HG02763 (cell line): ENCODE measurements at regions not wholly inside any gene's neighbourhood (a gene's known extent, or its start where the extent isn't known, plus 50 kb on each side); places are given as distances from the start of the nearest gene placed in this dataset.

Source experiments
- ATAC-seq: cut with Tn5 transposase; IDR thresholded peaks from one replicate; pipeline ENCODE4 v1.9.1; 2021; ENCODE audit warnings: mild to moderate bottlenecking, moderate library complexity; ENCODE audit not compliant: unreplicated experiment

DNA sequence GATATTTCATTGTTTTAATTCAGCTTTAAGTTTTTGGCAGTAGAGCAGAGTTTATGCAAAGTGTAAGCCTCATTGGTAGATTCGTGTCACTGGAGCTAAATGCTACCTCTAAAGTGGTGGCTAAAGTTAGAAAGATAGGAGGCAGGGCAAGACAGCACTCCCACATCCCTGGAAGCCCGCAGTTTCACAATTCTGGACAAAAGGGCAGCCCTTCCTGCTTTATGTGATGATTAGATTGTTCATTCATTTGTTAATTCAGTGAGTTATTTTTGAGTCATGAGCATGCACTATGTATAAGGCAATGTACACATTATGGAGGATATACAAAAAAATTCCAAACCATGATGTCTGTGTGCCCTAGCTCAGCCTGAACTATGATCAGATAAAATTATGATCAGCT is 52.1 kb upstream of the EIF3M start:
- no peak for ATAC-seq

DNA sequence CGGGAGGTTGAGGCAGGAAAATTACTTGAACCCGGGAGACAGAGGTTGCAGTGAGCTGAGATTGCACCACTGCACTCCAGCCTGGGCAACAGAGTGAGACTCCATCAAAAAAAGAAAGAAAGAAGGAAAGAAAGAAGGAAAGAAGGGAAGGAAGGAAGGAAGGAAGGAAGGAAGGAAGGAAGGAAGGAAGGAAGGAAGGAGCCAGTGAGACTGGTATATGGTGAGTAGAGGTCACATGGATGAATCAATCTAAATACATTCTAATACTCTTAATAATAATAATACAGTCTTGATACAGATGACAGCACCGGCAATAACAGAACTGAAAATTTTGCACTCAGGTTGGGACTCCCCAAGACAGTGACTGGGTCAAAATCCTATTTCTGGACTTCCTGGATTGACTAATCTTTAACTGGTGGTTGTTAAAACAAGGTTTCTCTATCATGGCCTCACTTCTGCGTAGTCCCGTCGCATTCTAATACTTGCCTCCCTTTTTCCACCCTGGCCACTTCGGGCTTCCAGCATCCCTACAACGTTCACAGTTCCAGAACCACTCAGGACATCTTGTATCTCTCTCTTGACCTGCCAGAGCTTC is 53.5 kb upstream of the EIF3M start:
- ATAC-seq, result peak; percentile 98

DNA sequence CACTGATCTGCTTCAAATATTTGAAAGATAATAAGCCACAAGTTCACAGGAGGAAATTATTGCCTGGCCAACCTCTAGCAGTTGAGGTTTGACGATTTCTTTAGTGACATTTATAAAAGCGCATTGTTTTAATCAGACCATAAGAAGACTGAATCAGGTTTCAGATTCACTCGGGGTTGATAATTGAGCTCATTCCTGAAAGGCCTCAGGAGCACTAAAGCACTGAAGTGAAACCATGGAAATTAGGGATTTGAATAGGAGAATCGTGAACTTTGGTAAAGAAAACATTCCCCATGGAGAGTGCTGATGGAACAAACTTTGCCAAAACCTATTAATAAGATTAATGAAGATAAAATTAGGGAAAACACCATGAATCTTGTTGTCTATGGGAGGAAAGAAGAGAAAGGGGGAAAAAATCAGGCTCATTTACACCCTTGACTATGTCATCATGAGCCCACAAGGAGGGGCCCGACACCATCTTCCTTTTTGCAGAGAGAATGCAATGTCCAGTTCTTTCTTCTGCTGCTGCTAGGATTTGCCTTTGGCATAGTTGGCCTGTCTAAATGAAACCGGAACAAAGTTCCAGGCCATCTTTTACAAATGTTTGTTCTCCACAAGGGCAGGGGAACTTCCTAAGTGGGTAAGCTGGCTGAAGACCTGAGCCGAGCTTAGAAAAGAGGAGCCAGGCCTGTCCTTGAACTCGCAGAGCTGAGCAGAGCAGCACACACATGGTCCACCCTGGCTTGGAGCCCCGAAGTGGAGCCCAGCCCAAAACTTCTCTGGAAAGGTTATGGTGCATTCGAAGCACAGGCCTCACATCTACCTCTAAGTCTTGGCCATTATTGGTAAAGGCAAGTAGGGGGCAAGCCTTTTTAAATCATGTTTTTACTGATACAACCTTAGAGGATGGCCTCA is 56.1 kb upstream of the EIF3M start:
- ATAC-seq, result no peak

GRCh38 chr11:32526760-32527159 is 56.9 kb upstream of the EIF3M start:
- ATAC-seq, result no peak

DNA sequence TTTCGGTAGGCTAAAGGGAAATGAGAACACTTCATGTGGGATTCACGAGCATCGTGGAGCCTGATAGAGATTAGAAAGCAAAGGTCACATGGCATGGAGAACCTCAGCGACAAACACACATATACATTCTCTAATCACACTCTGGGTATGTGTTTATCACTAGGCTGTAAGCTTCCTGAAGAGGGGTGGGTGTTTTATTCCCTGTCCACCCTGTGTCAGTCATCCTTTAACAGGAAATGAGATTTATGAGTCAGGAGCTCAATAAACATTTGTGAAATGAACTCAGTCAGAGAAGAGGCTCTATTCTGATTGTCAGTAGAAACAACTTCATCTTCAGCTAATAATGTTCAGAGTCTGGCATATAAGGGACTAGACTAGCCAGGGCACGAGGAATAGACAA is 71.7 kb upstream of the EIF3M start:
- ATAC-seq, result no peak

DNA sequence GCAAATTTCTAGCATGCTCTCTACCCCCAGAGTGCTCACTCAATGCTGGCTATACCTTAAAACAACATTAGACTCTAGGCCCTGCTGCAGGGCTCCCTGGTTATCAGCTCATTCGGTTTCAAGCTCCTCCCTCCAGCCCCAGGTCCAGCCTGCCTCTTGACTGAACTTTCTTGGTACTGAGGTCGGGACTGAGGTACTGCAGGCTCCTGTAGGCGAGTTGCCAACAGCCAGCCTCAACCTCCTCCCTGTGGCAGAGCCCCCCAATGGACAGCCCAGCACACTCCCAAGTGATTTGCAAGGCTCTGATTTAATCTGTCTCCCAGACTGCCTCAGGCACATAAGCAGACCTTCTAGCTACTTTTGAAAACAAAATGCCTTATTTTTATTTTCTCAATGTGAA is 73.6 kb upstream of the EIF3M start:
- no peak for ATAC-seq

DNA sequence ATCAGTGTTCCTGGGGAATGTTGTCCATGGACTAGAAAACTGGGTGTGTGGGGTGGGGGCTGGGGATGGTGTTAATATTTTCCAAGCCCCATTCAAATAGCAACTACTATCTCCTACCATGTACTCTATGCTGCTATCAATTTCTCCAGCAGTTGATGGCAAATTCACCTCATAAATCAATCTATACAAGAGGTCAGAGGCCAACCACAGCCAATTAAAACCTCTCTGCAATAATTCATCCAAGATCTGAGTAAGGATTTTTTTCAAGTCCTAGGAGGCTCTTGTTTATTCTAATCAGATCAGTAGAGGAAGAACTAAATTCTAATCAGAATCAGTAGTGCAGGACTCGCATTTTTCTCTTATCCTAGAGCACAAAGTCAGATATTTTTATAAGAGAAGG is 73.4 kb upstream of the WT1 start:
- ATAC-seq, result no peak

DNA sequence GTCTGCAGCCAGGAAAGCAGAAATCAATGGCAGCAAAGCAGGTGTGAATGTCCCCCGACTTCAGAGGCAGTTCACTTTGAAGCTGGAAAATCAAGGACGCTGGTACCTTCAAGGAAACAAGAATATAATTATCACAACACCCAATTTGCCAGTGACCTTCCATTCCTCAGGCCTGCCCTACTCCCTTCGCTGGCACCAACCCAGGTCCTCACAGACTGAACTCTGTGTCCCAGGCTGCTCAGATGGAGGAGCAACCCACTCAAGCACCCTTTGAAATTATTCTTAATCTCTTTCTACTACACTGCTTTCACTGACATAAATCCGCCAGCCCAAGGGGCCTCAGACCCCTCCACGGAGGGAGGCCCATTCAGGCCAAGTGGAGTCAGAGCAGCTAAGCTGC is 64.7 kb upstream of the WT1 start:
- ATAC-seq, result no peak

DNA sequence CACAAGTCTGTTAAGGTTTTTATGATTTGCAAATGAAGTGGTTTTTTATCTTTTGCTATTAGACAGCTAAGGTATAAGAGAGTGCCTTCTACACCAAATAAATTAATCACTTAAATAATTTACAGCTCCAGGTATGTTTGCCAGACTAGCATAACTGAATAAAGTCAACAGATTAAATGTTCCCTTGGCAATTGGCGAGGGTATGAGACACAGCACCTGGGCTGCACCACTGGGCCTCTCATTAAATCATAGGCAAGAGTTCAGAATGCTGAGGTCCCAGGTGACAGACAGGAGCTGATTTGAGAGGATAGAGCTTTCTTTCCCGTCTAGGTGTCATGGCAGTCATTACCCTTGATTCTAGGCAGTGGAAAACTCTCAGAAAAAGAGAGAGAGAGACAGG is 62.6 kb upstream of the WT1 start:
- no peak for ATAC-seq

DNA sequence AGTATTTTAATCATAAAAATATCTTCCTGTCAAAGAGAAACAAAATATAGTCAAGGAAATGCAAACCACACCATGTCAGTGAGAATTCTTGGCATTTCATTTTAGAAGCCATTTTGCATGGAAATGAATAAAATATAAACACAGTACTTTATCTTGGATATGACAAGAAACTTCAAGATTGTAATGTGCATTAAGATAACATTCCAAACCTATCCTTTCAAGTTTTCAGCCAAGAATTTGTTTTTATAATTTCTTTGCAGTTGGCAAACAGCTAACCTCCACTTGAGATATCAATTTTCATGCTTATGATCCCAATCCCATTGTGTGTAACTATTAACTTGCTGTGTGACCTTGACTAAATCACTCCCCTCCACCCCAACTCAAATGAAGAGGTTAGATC is 59.3 kb upstream of the WT1 start:
- ATAC-seq, result no peak

GRCh38 chr11:32489464-32489863 is 54.1 kb upstream of the WT1 start:
- no peak for ATAC-seq

- no peak for ATAC-seq
Measured at GRCh38 chr11:32487270-32487669, 51.9 kb upstream of the WT1 start.

GRCh38 chr11:32485733-32486132 is 50.4 kb upstream of the WT1 start:
- no peak for ATAC-seq
